ENCODE measurements at regions not wholly inside any gene's neighbourhood (a gene's known extent, or its start where the extent isn't known, plus 50 kb on each side); places are given as distances from the start of the nearest gene placed in this dataset.

DNA sequence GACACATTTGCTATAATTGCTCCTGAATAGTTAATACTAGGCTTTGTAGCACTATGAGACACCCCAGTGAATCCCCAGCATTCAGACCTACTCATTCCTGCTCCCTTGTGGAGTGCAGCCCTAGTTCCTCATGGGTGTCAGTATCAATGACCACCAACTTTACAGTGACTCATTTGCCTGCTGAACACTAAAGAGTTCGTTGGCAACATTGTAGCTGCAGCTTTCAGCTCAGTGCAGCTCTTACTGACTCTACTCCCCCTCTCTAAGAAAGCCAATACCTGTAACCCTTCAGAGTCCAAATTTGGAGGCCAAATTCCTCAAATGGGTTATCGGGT is 127.1 kb upstream of the MTPN start:
- in situ Hi-C loops (cut with HindIII; ENCODE audit: low pct_unique_long_range_greater_than_20kb, low sequenced_read_pairs), result no loop called here

DNA sequence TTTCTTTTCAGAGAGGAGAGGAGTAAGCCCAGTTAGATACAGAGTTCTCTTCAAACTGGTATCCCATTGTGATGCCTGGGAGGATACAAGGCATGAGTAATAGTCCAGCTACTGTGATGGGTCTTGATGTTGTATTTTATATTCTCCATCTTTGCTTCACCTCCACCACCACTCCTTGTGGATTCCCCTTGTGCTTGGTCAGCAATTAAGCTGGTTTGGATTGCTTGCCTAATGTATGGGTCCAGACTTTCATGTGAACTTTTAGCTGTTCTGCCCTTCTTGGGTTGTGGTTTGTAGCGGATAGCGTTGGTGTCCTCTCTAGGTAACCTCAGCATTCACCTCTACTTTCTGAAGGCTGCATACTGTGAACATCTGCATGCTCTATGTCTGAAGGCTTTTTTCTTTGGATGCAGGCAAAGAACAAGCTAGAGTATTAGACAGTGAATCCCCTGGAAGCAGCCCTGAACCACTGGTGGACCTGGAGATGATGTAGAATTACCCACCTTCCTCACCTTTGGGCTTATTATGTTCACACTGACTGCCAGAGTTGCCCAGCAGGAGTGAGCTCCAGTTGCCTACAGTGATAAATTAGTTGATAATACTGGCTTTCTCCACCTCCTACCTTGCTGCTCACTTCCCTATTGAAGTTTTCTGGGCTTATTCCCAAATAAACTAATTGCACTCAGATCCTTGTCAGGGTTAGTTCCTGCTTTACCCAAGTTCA is 126.5 kb upstream of the MTPN start:
- Histone ChIP-seq H3K9me3 (ENCODE audit: control insufficient read depth, insufficient read depth, low read depth, low read length) (no peaks in the 10 kb centered on the region), H3K27ac (ENCODE audit: low read length) (no peak overlapping the region), H3K36me3 (ENCODE audit: control insufficient read depth, insufficient read depth, low read length) (no peaks in the 10 kb centered on the region), H3K4me1 (ENCODE audit: control insufficient read depth, insufficient read depth, low read length) (no peaks in the 10 kb centered on the region), H3K27me3 (ENCODE audit: control insufficient read depth, insufficient read depth, low read length) (no peaks in the 10 kb centered on the region), H3K4me3 (ENCODE audit: low read depth in 2 of 2, low read length in 2 of 2) (no peak overlapping the region)
- POLR2A ChIA-PET, result no interaction called here
- DNase-seq (ENCODE audit: low read depth, low spot score) (no peak), ATAC-seq (no peak)
- CTCF ChIA-PET, result no interaction called here
- BruUV-seq (replicated peaks), result no TSS peak
- TF ChIP-seq, protein P1, sequence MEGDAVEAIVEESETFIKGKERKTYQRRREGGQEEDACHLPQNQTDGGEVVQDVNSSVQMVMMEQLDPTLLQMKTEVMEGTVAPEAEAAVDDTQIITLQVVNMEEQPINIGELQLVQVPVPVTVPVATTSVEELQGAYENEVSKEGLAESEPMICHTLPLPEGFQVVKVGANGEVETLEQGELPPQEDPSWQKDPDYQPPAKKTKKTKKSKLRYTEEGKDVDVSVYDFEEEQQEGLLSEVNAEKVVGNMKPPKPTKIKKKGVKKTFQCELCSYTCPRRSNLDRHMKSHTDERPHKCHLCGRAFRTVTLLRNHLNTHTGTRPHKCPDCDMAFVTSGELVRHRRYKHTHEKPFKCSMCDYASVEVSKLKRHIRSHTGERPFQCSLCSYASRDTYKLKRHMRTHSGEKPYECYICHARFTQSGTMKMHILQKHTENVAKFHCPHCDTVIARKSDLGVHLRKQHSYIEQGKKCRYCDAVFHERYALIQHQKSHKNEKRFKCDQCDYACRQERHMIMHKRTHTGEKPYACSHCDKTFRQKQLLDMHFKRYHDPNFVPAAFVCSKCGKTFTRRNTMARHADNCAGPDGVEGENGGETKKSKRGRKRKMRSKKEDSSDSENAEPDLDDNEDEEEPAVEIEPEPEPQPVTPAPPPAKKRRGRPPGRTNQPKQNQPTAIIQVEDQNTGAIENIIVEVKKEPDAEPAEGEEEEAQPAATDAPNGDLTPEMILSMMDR (IDR thresholded peaks at IDR 0.05), result 0 out of 2 replicates have a peak, but pooled peaks have one; percentile 4
- TF ChIP-seq SIN3A (IDR thresholded peaks at IDR 0.05; ENCODE audit: borderline replicate concordance, insufficient read depth, low read depth, low read length), result no peak
- in situ Hi-C loops (cut with HindIII; ENCODE audit: low pct_unique_long_range_greater_than_20kb, low sequenced_read_pairs), result no loop called here
- intact Hi-C loops (cut with micrococcal nuclease; ENCODE audit: unreplicated experiment), result no loop called here

More for the DNA sequence above, 127.1 kb upstream of the MTPN start:
- TF ChIP-seq, protein P1 (IDR thresholded peaks at IDR 0.05), result no peak
- TF ChIP-seq, protein P2, sequence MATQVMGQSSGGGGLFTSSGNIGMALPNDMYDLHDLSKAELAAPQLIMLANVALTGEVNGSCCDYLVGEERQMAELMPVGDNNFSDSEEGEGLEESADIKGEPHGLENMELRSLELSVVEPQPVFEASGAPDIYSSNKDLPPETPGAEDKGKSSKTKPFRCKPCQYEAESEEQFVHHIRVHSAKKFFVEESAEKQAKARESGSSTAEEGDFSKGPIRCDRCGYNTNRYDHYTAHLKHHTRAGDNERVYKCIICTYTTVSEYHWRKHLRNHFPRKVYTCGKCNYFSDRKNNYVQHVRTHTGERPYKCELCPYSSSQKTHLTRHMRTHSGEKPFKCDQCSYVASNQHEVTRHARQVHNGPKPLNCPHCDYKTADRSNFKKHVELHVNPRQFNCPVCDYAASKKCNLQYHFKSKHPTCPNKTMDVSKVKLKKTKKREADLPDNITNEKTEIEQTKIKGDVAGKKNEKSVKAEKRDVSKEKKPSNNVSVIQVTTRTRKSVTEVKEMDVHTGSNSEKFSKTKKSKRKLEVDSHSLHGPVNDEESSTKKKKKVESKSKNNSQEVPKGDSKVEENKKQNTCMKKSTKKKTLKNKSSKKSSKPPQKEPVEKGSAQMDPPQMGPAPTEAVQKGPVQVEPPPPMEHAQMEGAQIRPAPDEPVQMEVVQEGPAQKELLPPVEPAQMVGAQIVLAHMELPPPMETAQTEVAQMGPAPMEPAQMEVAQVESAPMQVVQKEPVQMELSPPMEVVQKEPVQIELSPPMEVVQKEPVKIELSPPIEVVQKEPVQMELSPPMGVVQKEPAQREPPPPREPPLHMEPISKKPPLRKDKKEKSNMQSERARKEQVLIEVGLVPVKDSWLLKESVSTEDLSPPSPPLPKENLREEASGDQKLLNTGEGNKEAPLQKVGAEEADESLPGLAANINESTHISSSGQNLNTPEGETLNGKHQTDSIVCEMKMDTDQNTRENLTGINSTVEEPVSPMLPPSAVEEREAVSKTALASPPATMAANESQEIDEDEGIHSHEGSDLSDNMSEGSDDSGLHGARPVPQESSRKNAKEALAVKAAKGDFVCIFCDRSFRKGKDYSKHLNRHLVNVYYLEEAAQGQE (IDR thresholded peaks at IDR 0.05; ENCODE audit: insufficient read depth in 1 of 2, low read depth in 2 of 2, low read length in 1 of 2), result no peak
- TF ChIP-seq POLR2AphosphoS5 (IDR thresholded peaks at IDR 0.05; ENCODE audit: low read depth, low read length) (no peak), SIN3A (IDR thresholded peaks at IDR 0.05; ENCODE audit: borderline replicate concordance, insufficient read depth, low read depth, low read length) (no peak), TCF7L2 (IDR thresholded peaks at IDR 0.05; ENCODE audit: low read depth, low read length) (no peak)
- no peak overlapping the region for H3K4me3 ChIP-seq (ENCODE audit: low read depth in 2 of 2, low read length in 2 of 2)
- no peak for ATAC-seq
- H3K27ac ChIP-seq (ENCODE audit: low read length), result no peak overlapping the region
- no peaks in the 10 kb centered on the region for H3K4me1 ChIP-seq (ENCODE audit: control insufficient read depth, insufficient read depth, low read length)
- intact Hi-C loops (cut with micrococcal nuclease; ENCODE audit: unreplicated experiment), result no loop called here
- H3K9me3 ChIP-seq (ENCODE audit: control insufficient read depth, insufficient read depth, low read depth, low read length), result no peaks in the 10 kb centered on the region
- DNase-seq (ENCODE audit: low read depth, low spot score), result no peak
- no peaks in the 10 kb centered on the region for H3K27me3 ChIP-seq (ENCODE audit: control insufficient read depth, insufficient read depth, low read length)
- POLR2A ChIA-PET, result no interaction called here
- no peaks in the 10 kb centered on the region for H3K36me3 ChIP-seq (ENCODE audit: control insufficient read depth, insufficient read depth, low read length)
- CTCF ChIA-PET, result no interaction called here
- BruUV-seq (replicated peaks), result no TSS peak

All from Panc1 (cell line).